ENCODE measurements at regions not wholly inside any gene's neighbourhood (a gene's known extent, or its start where the extent isn't known, plus 50 kb on each side); places are given as distances from the start of the nearest gene placed in this dataset.

DNA sequence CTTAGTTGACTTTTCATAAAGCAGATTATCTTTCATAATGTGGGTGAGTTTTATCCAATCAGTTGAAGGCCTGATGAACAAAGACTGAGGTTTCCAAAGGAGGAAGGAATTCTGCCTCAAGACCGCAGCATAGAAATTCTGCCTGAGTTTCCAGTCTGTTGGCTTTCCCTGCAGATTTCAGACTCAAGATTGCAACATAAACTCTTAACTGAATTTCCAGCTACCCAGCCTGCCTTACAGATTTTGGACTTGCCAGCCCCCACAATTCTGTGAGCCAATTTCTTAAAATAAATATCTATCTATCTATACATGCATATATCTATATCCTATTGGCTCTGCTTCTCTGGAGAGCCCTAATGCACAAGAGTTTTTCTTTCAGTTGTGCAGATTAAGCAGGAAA, 57.3 kb upstream of the SMLR1 start:
- no peak for TF ChIP-seq EP300 (conservative IDR thresholded peaks at IDR 0.05; ENCODE audit: poor library complexity, severe bottlenecking)
- TF ChIP-seq, protein P1, sequence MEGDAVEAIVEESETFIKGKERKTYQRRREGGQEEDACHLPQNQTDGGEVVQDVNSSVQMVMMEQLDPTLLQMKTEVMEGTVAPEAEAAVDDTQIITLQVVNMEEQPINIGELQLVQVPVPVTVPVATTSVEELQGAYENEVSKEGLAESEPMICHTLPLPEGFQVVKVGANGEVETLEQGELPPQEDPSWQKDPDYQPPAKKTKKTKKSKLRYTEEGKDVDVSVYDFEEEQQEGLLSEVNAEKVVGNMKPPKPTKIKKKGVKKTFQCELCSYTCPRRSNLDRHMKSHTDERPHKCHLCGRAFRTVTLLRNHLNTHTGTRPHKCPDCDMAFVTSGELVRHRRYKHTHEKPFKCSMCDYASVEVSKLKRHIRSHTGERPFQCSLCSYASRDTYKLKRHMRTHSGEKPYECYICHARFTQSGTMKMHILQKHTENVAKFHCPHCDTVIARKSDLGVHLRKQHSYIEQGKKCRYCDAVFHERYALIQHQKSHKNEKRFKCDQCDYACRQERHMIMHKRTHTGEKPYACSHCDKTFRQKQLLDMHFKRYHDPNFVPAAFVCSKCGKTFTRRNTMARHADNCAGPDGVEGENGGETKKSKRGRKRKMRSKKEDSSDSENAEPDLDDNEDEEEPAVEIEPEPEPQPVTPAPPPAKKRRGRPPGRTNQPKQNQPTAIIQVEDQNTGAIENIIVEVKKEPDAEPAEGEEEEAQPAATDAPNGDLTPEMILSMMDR (IDR thresholded peaks at IDR 0.05; ENCODE audit: poor library complexity, severe bottlenecking): no peak
- TF ChIP-seq POLR2AphosphoS5 (IDR thresholded peaks at IDR 0.05): no peak

All from neural cell (in vitro differentiated cells).